ENCODE measurements at regions not wholly inside any gene's neighbourhood (a gene's known extent, or its start where the extent isn't known, plus 50 kb on each side); places are given as distances from the start of the nearest gene placed in this dataset.
"Not testable (repeated sequence)": the region's sequence is repeated elsewhere in the genome, so short reads cannot be mapped to it uniquely, and the experiment has no call there.

GRCh38 chr1:145487156-145487555 lies 61.8 kb upstream of the NBPF20 start:
- not testable (repeated sequence) for TF ChIP-seq CTCF (IDR thresholded peaks at IDR 0.05; ENCODE audit: insufficient read depth, low read length); POLR2AphosphoS5 (IDR thresholded peaks at IDR 0.05; ENCODE audit: low read depth); REST (IDR thresholded peaks at IDR 0.05; ENCODE audit: insufficient replicate concordance, low read depth); SPI1 (IDR thresholded peaks at IDR 0.05; ENCODE audit: borderline replicate concordance, low read depth)

Data from HL-60 (cell line).